Gastroesophageal sphincter (tissue), 4 donors: ENCODE measurements at regions not wholly inside any gene's neighbourhood (a gene's known extent, or its start where the extent isn't known, plus 50 kb on each side); places are given as distances from the start of the nearest gene placed in this dataset.

Source experiments
- ATAC-seq: fragments of 150-250 bp; one replicate; pipeline ENCODE4 v1.9.1; 2016; ENCODE audit warnings: mild to moderate bottlenecking, moderate library complexity
- H3K27ac ChIP-seq, 4 donors: fragments of 200-600 bp; sonication (generic) in 3 of 4; 1 replicate in 3 of 4; 2 replicates in 1 of 4; pipeline ENCODE4 v1.5.1; 2016 to 2019
- H3K27me3 ChIP-seq: fragments of 200-600 bp; sonication (generic); one replicate; pipeline ENCODE4 v1.5.1; 2019
- H3K36me3 ChIP-seq, 2 donors: fragments of 200-600 bp; sonication (generic); one replicate each; pipeline ENCODE4 v1.5.1; 2019; ENCODE audit warnings: control low read depth in 1 of 2
- H3K4me1 ChIP-seq, 3 donors: fragments of 200-600 bp; sonication (generic); 1 replicate in 2 of 3; 2 replicates in 1 of 3; pipeline ENCODE4 v1.5.1; 2016 to 2019; ENCODE audit warnings: control low read depth in 2 of 3
- H3K4me3 ChIP-seq, 2 donors: fragments of 200-600 bp; sonication (generic); one replicate each; pipeline ENCODE4 v1.5.1; 2019; ENCODE audit warnings: mild to moderate bottlenecking in 1 of 2, moderate library complexity in 1 of 2
- H3K9me3 ChIP-seq, 3 donors: fragments of 200-600 bp; sonication (generic); one replicate each; pipeline ENCODE4 v1.5.1; 2017 to 2019; ENCODE audit warnings: control low read depth in 2 of 3
- CTCF ChIP-seq, 4 experiments: fragments of 200-600 bp in 2 of 4; fragments of 450-650 bp in 2 of 4; sonication (generic) in 1 of 4; IDR thresholded peaks; one replicate each; pipeline ENCODE4 v1.5.1; 2017 to 2019; ENCODE audit warnings: antibody characterized with exemption in 4 of 4, mild to moderate bottlenecking in 2 of 4, moderate library complexity in 2 of 4
- EP300 ChIP-seq: sonication (generic); formaldehyde crosslinking; IDR thresholded peaks from one replicate; pipeline ENCODE4 v1.6.1; 2017; ENCODE audit warnings: antibody characterized with exemption, mild to moderate bottlenecking
- POLR2A ChIP-seq, 2 donors: fragments of 450-650 bp; IDR thresholded peaks; one replicate each; pipeline ENCODE4 v1.6.1; 2017; ENCODE audit warnings: antibody characterized with exemption in 2 of 2, mild to moderate bottlenecking in 2 of 2, moderate library complexity in 1 of 2
- POLR2AphosphoS5 ChIP-seq: sonication (generic); formaldehyde crosslinking; IDR thresholded peaks from one replicate; pipeline ENCODE4 v1.6.1; 2017; ENCODE audit warnings: antibody characterized with exemption
- WGBS, 2 donors: methylation state at CpG; one replicate each; pipeline ENCODE4 v1.1.5; 2018; ENCODE audit warnings: low coverage in 1 of 2; 5-methylcytosine and 5-hydroxymethylcytosine counted together

DNA sequence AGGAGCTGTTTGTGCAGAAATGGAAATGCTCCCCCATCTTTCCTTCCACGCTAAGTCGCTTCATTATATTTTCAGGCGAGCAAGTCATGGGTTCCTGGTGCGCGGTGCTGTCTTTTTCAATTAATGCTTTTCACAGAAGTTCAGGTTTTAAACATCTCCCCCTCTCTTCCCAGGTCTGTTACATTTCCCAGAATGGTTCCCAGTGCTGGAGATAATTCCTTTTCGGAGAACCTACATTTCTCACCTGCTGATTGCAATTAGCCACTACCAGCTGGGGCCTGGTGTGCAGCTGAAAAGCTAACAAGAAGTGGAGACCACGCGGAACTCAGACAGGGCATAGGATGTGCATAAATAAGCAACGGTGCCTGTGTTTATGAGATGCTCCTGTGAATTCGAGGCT is 217.8 kb downstream of the MID1IP1 start:
- Histone ChIP-seq H3K36me3 (no peaks in the 10 kb centered on the region), H3K27me3 (no peaks in the 10 kb centered on the region), H3K4me3 (no peak overlapping the region), H3K27ac (no peak overlapping the region), H3K9me3 (no peaks in the 10 kb centered on the region), H3K4me1 (no peaks in the 10 kb centered on the region)
- no peak for ATAC-seq
- TF ChIP-seq POLR2AphosphoS5 = no peak
- TF ChIP-seq EP300 = no peak
- no peak for TF ChIP-seq POLR2A (IDR thresholded peaks at IDR 0.05)
- no peak for TF ChIP-seq CTCF (IDR thresholded peaks at IDR 0.05)
- 63 to 79% methylated on average over 5 of the region's 10 CpGs for WGBS, 2 donors

- no peak for TF ChIP-seq CTCF (IDR thresholded peaks at IDR 0.05)
- no peak for TF ChIP-seq POLR2A (IDR thresholded peaks at IDR 0.05)
- TF ChIP-seq EP300 = no peak
- TF ChIP-seq POLR2AphosphoS5 = no peak
- Histone ChIP-seq H3K4me3 (no peak overlapping the region), H3K4me1 (no peaks in the 10 kb centered on the region), H3K27me3 (no peaks in the 10 kb centered on the region), H3K27ac (no peak overlapping the region), H3K36me3 (no peaks in the 10 kb centered on the region), H3K9me3 (no peaks in the 10 kb centered on the region)
- WGBS, 2 donors = 80 to 93% methylated on average over 2 of the region's 6 CpGs
- no peak for ATAC-seq
Measured at GRCh38 chrX:39020051-39020669, 218.9 kb downstream of the MID1IP1 start.

GRCh38 chrX:39022106-39022505 is 220.8 kb downstream of the MID1IP1 start:
- no peak for TF ChIP-seq POLR2A (IDR thresholded peaks at IDR 0.05)
- no peak for TF ChIP-seq EP300
- TF ChIP-seq POLR2AphosphoS5 = no peak
- no peak for TF ChIP-seq CTCF (IDR thresholded peaks at IDR 0.05)
- no peaks in the 10 kb centered on the region for H3K27me3 ChIP-seq
- 67 to 79% methylated on average over 2 of the region's 2 CpGs for WGBS, 2 donors
- H3K27ac ChIP-seq = no peak overlapping the region
- no peaks in the 10 kb centered on the region for H3K36me3 ChIP-seq
- no peak for ATAC-seq
- H3K9me3 ChIP-seq = no peaks in the 10 kb centered on the region
- no peak overlapping the region for H3K4me3 ChIP-seq
- no peaks in the 10 kb centered on the region for H3K4me1 ChIP-seq

DNA sequence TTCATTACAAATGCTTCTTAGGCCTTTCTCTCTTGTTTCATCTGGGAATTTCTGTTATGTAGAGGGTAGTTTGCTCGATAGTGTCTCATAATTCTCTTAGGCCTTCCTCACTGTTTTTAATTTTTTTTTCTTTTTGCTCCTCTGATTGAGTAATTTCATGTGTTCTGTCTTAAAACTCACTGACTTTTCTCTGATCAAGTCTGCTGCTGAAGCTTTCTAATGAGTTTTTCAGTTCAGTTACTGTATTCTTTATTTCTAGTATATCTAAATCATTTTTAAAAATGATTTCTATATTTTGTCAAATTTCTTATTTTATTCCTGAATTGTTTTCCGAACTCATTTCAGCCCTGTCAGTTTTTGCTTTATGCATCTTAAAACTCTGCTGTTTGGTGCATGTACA is 228.0 kb downstream of the MID1IP1 start:
- H3K27me3 ChIP-seq = no peaks in the 10 kb centered on the region
- no peak for ATAC-seq
- no peak overlapping the region for H3K4me3 ChIP-seq
- H3K4me1 ChIP-seq = no peaks in the 10 kb centered on the region
- no peaks in the 10 kb centered on the region for H3K36me3 ChIP-seq
- TF ChIP-seq POLR2AphosphoS5 (no peak), CTCF (IDR thresholded peaks at IDR 0.05) (no peak), POLR2A (IDR thresholded peaks at IDR 0.05) (no peak), EP300 (no peak)
- no peak overlapping the region for H3K27ac ChIP-seq
- no peaks in the 10 kb centered on the region for H3K9me3 ChIP-seq
- WGBS, 2 donors = 60 to 88% methylated on average over 1 to 2 of the region's 2 CpGs

GRCh38 chrX:39030636-39031035 is 229.4 kb downstream of the MID1IP1 start:
- Histone ChIP-seq H3K27me3 (no peaks in the 10 kb centered on the region), H3K4me1 (no peaks in the 10 kb centered on the region), H3K27ac (no peak overlapping the region), H3K4me3 (no peak overlapping the region), H3K9me3 (no peaks in the 10 kb centered on the region), H3K36me3 (no peaks in the 10 kb centered on the region)
- no peak for ATAC-seq
- WGBS, 2 donors = no CpG with 5 or more reads among the region's 2 CpGs
- TF ChIP-seq EP300 (no peak), POLR2A (IDR thresholded peaks at IDR 0.05) (no peak), POLR2AphosphoS5 (no peak), CTCF (IDR thresholded peaks at IDR 0.05) (no peak)
